GM21526 (cell line): ENCODE measurements at regions not wholly inside any gene's neighbourhood (a gene's known extent, or its start where the extent isn't known, plus 50 kb on each side); places are given as distances from the start of the nearest gene placed in this dataset.
"Not testable (repeated sequence)": the region's sequence is repeated elsewhere in the genome, so short reads cannot be mapped to it uniquely, and the experiment has no call there.

Source experiments
- ATAC-seq: cut with Tn5 transposase; IDR thresholded peaks from one replicate; pipeline ENCODE4 v1.9.1; 2021; ENCODE audit warnings: moderate library complexity; ENCODE audit not compliant: unreplicated experiment, low FRiP score

DNA sequence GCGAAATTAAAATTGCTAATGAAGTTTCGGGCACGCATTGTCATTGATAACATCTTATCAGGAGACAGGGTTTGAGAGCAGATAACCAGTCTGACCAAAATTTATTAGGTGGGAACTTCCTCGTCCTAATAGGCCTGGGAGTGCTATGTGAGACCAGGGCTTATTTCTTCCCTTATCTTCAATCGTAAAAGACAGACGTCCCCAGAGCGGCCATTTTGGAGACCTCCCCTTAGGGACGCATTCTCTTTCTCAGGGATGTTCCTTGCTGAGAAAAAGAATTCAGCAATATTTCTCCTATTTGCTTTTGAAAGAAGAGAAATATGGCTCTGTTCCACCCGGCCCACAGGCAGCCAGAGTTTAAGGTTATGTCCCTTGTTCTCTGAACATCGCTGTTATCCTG lies 184.7 kb downstream of the OSTF1 start:
- ATAC-seq: not testable (repeated sequence)

GRCh38 chr9:75274781-75275180 lies 186.5 kb downstream of the OSTF1 start:
- ATAC-seq: no peak

- ATAC-seq: no peak
These were observed 193.7 kb downstream of the OSTF1 start for GRCh38 chr9:75282047-75282446.

GRCh38 chr9:75289332-75289731 lies 201.0 kb downstream of the OSTF1 start:
- ATAC-seq: no peak

DNA sequence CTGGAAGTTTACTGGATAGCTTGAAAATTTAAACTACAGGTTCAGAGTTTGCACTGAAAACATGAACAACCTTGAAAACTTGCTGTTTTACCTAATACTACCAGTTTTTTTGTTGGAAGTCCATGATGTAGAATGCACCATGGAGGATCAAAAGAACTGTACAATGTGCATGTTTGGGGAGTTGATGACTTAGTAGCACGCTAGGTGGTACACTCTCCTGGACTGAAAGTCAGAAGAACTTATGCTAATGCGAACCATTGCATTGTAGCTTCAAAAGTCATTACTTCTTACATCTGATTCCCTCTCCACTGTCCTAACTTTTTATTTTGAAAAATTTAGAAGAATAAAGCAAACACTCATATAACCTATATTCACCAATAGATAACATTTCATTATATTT lies 211.0 kb downstream of the OSTF1 start:
- no peak for ATAC-seq

DNA sequence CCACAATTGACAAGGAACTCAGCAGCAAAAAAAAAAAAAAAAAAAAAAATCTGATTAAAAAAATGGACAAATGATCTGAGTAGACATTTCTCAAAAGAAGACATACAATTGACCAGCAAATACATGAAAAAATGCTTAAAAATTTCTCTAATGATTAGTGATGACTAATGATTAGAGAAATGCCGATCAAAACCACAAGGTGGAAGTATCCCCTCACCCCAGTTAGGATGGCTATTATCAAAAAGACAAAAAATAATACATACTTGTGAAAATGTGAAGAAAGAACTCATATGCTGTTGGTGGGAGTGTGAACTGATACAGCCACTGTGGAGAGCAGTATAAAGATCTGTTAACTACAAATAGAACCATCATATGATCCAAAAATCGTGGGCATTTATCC lies 245.3 kb downstream of the OSTF1 start:
- no peak for ATAC-seq

- no peak for ATAC-seq
These were observed 270.5 kb downstream of the OSTF1 start for GRCh38 chr9:75358846-75359245.

DNA sequence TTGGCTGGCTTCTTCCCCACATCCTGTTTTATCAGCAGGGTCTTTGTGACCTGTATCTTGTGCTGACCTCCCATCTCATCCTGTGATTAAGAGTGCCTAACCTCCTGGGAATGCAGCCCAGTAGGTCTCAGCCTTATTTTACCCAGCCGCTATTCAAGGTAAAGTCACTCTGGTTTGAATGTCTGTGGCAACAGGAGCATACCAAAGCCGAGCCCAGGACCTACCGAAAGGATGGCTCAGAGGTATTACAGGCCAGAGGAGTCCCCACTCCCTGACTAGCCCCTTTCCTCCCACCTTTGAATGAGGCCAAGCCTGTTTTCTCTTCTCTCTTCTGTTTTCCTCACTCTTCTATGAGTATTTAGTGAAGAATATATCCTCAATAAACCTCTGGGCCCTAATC lies 271.3 kb downstream of the OSTF1 start:
- no peak for ATAC-seq

GRCh38 chr9:75360252-75360651 lies 271.9 kb downstream of the OSTF1 start:
- ATAC-seq: no peak

- ATAC-seq: not testable (repeated sequence)
These were observed 274.1 kb downstream of the OSTF1 start for GRCh38 chr9:75362446-75362845.

DNA sequence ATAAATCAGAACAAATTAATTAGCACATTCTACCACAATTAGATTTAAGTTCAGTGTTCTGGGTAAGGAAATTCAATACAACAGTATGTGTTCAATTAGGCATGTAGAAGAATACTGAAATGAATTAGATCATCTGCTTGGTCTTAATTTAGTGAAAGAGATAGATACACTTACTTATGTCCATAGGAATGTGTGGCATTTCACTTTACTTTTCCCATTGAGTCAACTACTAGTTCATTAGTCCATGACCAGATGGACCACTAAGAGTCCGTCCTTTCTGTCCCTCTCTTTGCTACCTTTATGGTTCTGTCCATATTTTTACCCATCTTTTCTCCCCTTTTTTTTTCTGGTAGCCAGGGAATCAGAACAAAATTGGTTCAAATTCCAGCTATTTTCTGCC lies 276.9 kb downstream of the OSTF1 start:
- no peak for ATAC-seq

- ATAC-seq: no peak
These were observed 281.7 kb downstream of the OSTF1 start for GRCh38 chr9:75369989-75370388.

GRCh38 chr9:75372499-75373268 lies 284.4 kb downstream of the OSTF1 start:
- ATAC-seq: no peak

GRCh38 chr9:75376680-75377254 lies 288.5 kb downstream of the OSTF1 start:
- ATAC-seq: no peak

DNA sequence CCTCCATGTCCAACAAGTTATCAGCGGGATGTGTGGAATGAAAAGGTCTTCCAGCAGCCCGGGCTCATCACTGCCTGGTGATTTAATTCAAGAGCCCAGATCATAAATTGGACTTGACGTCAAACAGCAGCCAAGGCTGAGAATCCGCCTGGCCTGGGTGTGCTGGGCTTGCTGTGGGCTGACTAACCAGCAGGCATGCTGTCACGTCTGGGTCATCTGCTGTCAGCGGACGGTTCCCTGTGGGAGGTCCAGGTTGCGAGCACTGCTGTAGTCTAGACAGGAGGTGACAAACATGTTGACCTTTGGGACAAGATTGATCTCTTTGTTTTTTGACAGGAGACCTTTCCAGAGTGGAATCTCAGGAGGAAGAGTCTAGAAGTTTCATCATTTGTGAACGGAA lies 289.7 kb downstream of the OSTF1 start:
- ATAC-seq: no peak

DNA sequence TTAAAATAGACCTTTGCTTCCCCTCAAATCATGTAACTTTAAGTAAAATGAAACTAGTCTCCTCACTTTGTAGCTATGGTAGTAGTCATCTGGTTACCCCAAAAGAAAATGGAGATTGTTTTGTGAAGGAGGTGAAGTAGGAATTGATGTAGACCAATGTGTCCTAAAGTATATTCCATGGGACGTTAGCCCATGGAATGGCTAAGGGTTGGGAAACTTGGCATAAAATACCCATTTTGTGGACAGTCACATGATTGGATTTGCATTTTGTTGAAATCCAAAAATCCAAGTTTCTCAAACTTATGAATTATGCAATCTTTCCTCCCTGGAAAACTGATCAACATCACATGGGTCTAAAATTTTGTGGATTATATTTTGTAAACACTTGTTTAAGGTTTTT lies 290.6 kb downstream of the OSTF1 start:
- ATAC-seq: no peak

GRCh38 chr9:75382126-75382525 lies 293.8 kb downstream of the OSTF1 start:
- ATAC-seq: no peak

DNA sequence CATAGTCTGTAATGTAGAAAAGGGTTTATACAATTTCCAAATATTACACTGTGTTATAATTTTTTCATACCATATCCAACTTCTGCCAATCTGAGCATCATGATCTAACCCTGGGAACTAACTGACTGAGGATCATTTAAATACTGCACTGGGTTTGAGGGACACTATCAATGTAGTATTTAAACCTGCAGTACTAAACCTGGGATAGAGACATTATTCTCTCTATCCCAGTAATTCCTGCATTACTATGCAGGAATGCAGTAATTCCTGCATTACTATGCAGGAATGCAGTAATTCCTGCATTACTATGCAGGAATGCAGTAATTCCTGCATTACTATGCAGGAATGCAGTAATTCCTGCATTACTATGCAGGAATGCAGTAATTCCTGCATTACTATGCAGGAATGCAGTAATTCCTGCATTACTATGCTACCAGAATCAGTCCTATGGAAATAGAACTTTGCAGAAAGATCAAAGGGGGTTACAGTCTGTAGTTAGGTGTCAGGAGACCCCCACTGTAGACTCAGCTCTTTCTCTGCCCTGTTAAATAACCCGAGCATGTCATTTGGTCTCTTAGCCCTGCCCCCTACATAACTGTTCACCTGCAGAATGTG lies 295.2 kb downstream of the OSTF1 start:
- not testable (repeated sequence) for ATAC-seq

- ATAC-seq: no peak
These were observed 296.9 kb downstream of the OSTF1 start for GRCh38 chr9:75385236-75385635.

GRCh38 chr9:75389101-75389500 lies 300.8 kb downstream of the OSTF1 start:
- no peak for ATAC-seq

DNA sequence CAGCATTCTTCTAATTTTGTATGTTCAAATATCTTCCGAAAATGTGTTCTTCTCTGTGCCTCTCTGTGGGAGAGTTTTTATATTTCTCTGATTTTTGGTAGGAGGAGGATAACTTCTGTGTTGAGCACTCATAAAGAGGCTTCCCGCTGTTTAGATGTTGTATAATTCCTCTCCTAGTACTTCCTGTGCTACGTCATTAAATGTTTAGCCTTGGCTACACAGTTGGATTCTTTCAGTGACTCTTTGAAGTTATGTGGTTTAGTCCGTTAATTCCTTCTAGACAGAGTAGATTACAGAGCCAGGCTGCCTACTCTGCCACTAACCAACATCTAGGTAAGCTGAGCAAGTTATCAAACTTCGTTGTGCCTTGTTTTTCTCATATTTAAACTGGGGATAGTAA lies 302.6 kb downstream of the OSTF1 start:
- no peak for ATAC-seq

DNA sequence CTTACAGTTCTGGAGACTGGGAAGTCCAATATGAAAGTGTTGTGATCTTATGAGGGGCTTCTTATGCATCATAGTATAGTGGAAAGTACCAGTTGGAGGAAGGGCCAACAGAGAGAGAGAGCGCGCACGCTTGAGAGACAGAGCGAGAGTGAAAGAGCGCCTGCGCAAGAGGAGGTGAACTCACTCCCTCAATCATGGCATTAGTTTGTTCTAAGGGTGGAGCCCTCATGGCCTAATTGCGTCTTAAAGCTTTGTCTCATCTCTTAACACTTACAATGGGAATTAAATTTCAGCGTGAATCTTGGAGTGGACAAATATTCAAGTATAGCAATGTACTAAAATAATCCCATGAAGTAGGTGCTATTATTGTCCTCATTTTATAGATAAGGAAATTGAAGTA lies 303.2 kb downstream of the OSTF1 start:
- no peak for ATAC-seq
